ENCODE measurements at regions not wholly inside any gene's neighbourhood (a gene's known extent, or its start where the extent isn't known, plus 50 kb on each side); places are given as distances from the start of the nearest gene placed in this dataset.

GRCh38 chr6:115060581-115060980 lies 717.8 kb upstream of the HS3ST5 start:
- Histone ChIP-seq H3K23me2 (ENCODE audit: low read depth, low read length) (no peaks in the 10 kb centered on the region), H2AK5ac (ENCODE audit: low read depth, low read length) (no peak overlapping the region), H3K79me2 (ENCODE audit: control insufficient read depth in 1 of 2, insufficient read depth in 2 of 2, low read length in 2 of 2) (no peaks in the 10 kb centered on the region), H2BK12ac (ENCODE audit: low read depth, low read length) (no peak overlapping the region), H2BK20ac (ENCODE audit: low read length) (no peak overlapping the region), H4K91ac (replicated peaks; ENCODE audit: insufficient read length, low read length) (no peak overlapping the region), H4K5ac (ENCODE audit: insufficient read length, low read depth, low read length) (no peak overlapping the region), H3K4me3 (ENCODE audit: extremely low read depth in 1 of 4, insufficient read depth in 2 of 4, low read depth in 3 of 4, low read length in 4 of 4) (no peak overlapping the region), H3K27ac (ENCODE audit: low read depth, low read length) (no peak overlapping the region), H3K4me2 (ENCODE audit: insufficient read depth in 1 of 2, low read depth in 2 of 2, low read length in 2 of 2) (no peak overlapping the region), H3K4ac (replicated peaks; ENCODE audit: insufficient read length, low read depth, low read length) (no peak overlapping the region), H3K56ac (replicated peaks; ENCODE audit: insufficient read length, low read depth, low read length) (no peak overlapping the region), H2BK5ac (ENCODE audit: low read depth, low read length) (no peak overlapping the region), H4K20me1 (replicated peaks in 1 of 2; ENCODE audit: control insufficient read depth in 1 of 2, insufficient read depth in 2 of 2, low read length in 2 of 2) (no peaks in the 10 kb centered on the region), H3K9me3 (ENCODE audit: insufficient read depth in 2 of 2, low read depth in 1 of 2, low read length in 1 of 2) (no peaks in the 10 kb centered on the region), H3K14ac (ENCODE audit: insufficient read length) (no peak overlapping the region), H4K8ac (ENCODE audit: extremely low read depth, insufficient read depth, low read length) (no peak overlapping the region), H3K79me1 (ENCODE audit: low read depth, low read length) (no peaks in the 10 kb centered on the region), H2BK15ac (ENCODE audit: low read length) (no peak overlapping the region), H3K4me1 (replicated peaks in 1 of 4; ENCODE audit: control insufficient read depth in 3 of 4, insufficient read depth in 4 of 4, low read length in 3 of 4) (no peaks in the 10 kb centered on the region), H3K27me3 (replicated peaks in 1 of 4; ENCODE audit: control insufficient read depth in 3 of 4, extremely low read depth in 1 of 4, insufficient read depth in 3 of 4, low read length in 3 of 4) (no peaks in the 10 kb centered on the region), H2AFZ (ENCODE audit: low read length) (no peak overlapping the region), H3K18ac (ENCODE audit: extremely low read depth, low read length) (no peak overlapping the region), H2BK120ac (replicated peaks; ENCODE audit: low read depth, low read length) (no peak overlapping the region), H3K36me3 (ENCODE audit: control insufficient read depth in 2 of 4, insufficient read depth in 4 of 4, low read length in 3 of 4) (no peaks in the 10 kb centered on the region), H3K23ac (ENCODE audit: insufficient read length) (no peak overlapping the region), H3K9ac (replicated peaks in 1 of 4; ENCODE audit: extremely low read depth in 1 of 4, low read depth in 3 of 4, low read length in 3 of 4) (no peak overlapping the region)
- DNase-seq (ENCODE audit: low read depth in 1 of 2, low spot score in 2 of 2), result no peak
- TF ChIP-seq SIN3A (conservative IDR thresholded peaks at IDR 0.05 in 1 of 2, IDR thresholded peaks at IDR 0.05 in 1 of 2; ENCODE audit: low read depth in 1 of 2, low read length in 2 of 2), result no peak
- CTCF ChIA-PET (ENCODE audit: partially characterized antibody), result no interaction called here
- FAIRE-seq, result no peak
- POLR2A ChIA-PET (ENCODE audit: partially characterized antibody), result no interaction called here
